Loucy (cell line): ENCODE measurements at regions not wholly inside any gene's neighbourhood (a gene's known extent, or its start where the extent isn't known, plus 50 kb on each side); places are given as distances from the start of the nearest gene placed in this dataset.

Source experiments
- H2AFZ ChIP-seq: fragments of 200-600 bp; sonication (generic); 2 replicates; pipeline ENCODE4 v1.6.0; 2016; ENCODE audit warnings: antibody characterized with exemption, mild to moderate bottlenecking, low read length, moderate library complexity
- H3F3A ChIP-seq: fragments of 200-600 bp; 2 replicates; pipeline ENCODE4 v1.6.0; 2016; ENCODE audit warnings: antibody characterized with exemption, low read depth, mild to moderate bottlenecking
- H3K27me3 ChIP-seq: fragments of 200-600 bp; sonication (generic); 2 replicates; pipeline ENCODE4 v1.6.1; 2014; ENCODE audit warnings: low read length, mild to moderate bottlenecking; ENCODE audit not compliant: insufficient read depth, poor library complexity, severe bottlenecking
- H3K36me3 ChIP-seq: fragments of 200-600 bp; sonication (generic); 2 replicates; pipeline ENCODE4 v1.6.1; 2016; ENCODE audit warnings: low read length; ENCODE audit not compliant: insufficient read depth
- H3K4me1 ChIP-seq: fragments of 200-600 bp; sonication (generic); 2 replicates; pipeline ENCODE4 v1.5.1; 2014; ENCODE audit warnings: low read length, mild to moderate bottlenecking; ENCODE audit not compliant: insufficient read depth, poor library complexity, severe bottlenecking
- H3K4me2 ChIP-seq: fragments of 200-600 bp; sonication (generic); 2 replicates; pipeline ENCODE4 v1.6.0; 2014; ENCODE audit warnings: antibody characterized with exemption, low read length, low read depth, mild to moderate bottlenecking; ENCODE audit not compliant: poor library complexity, severe bottlenecking
- H3K4me3 ChIP-seq: fragments of 200-600 bp; sonication (generic); 2 replicates; pipeline ENCODE4 v1.5.1; 2014; ENCODE audit warnings: low read length, mild to moderate bottlenecking, mixed read lengths; ENCODE audit not compliant: poor library complexity, severe bottlenecking
- H3K79me2 ChIP-seq: fragments of 200-600 bp; sonication (generic); 2 replicates; pipeline ENCODE4 v1.6.1; 2014; ENCODE audit warnings: low read length; ENCODE audit not compliant: insufficient read depth
- H3K9ac ChIP-seq: fragments of 200-600 bp; sonication (generic); 2 replicates; pipeline ENCODE4 v1.6.0; 2014; ENCODE audit warnings: mild to moderate bottlenecking, low read depth, low read length, moderate library complexity; ENCODE audit not compliant: poor library complexity, severe bottlenecking
- H3K9me2 ChIP-seq: fragments of 200-600 bp; sonication (generic); replicated peaks from 2 replicates; pipeline ENCODE4 v1.6.1; 2016; ENCODE audit warnings: low read depth, low read length, mixed read lengths
- H3K9me3 ChIP-seq: fragments of 200-600 bp; sonication (generic); 2 replicates; pipeline ENCODE4 v1.6.1; 2014; ENCODE audit warnings: mild to moderate bottlenecking, antibody characterized with exemption, low read length, low read depth; ENCODE audit not compliant: insufficient read depth
- H4K20me1 ChIP-seq: fragments of 200-600 bp; sonication (generic); 2 replicates; pipeline ENCODE4 v1.6.0; 2014; ENCODE audit warnings: antibody characterized with exemption, low read length, mild to moderate bottlenecking; ENCODE audit not compliant: insufficient read depth, poor library complexity, severe bottlenecking
- CTCF ChIP-seq: fragments of 200-600 bp; sonication (generic); conservative IDR thresholded peaks from 2 replicates; pipeline ENCODE4 v1.5.1; 2014; ENCODE audit warnings: mild to moderate bottlenecking, antibody characterized with exemption, low read length
- EZH2phosphoT487 ChIP-seq: fragments of 200-600 bp; IDR thresholded peaks from 2 replicates; pipeline ENCODE4 v1.6.1; 2018; ENCODE audit warnings: antibody characterized with exemption, mild to moderate bottlenecking, moderate library complexity, borderline replicate concordance

GRCh38 chr4:58543465-58543864, 1433.3 kb upstream of the IGFBP7 start:
- H3K4me1 ChIP-seq, result no peaks in the 10 kb centered on the region
- TF ChIP-seq EZH2phosphoT487 (no peak), CTCF (no peak)
- no peaks in the 10 kb centered on the region for H3F3A ChIP-seq
- H3K9me2 ChIP-seq, result no peaks in the 10 kb centered on the region
- H3K4me2 ChIP-seq, result no peak overlapping the region
- H3K9ac ChIP-seq, result no peak overlapping the region
- H3K79me2 ChIP-seq, result no peaks in the 10 kb centered on the region
- H3K36me3 ChIP-seq, result no peaks in the 10 kb centered on the region
- H4K20me1 ChIP-seq, result no peaks in the 10 kb centered on the region
- H2AFZ ChIP-seq, result no peak overlapping the region
- no peaks in the 10 kb centered on the region for H3K9me3 ChIP-seq
- H3K4me3 ChIP-seq, result no peak overlapping the region
- no peaks in the 10 kb centered on the region for H3K27me3 ChIP-seq

GRCh38 chr4:58541926-58542325, 1431.7 kb upstream of the IGFBP7 start:
- no peak overlapping the region for H2AFZ ChIP-seq
- no peaks in the 10 kb centered on the region for H3K79me2 ChIP-seq
- TF ChIP-seq CTCF (no peak), EZH2phosphoT487 (no peak)
- H3K9me2 ChIP-seq, result no peaks in the 10 kb centered on the region
- H3F3A ChIP-seq, result no peaks in the 10 kb centered on the region
- no peaks in the 10 kb centered on the region for H4K20me1 ChIP-seq
- no peaks in the 10 kb centered on the region for H3K4me1 ChIP-seq
- no peak overlapping the region for H3K4me2 ChIP-seq
- no peaks in the 10 kb centered on the region for H3K36me3 ChIP-seq
- H3K4me3 ChIP-seq, result no peak overlapping the region
- no peaks in the 10 kb centered on the region for H3K27me3 ChIP-seq
- no peaks in the 10 kb centered on the region for H3K9me3 ChIP-seq
- H3K9ac ChIP-seq, result no peak overlapping the region

- Histone ChIP-seq H3K9me3 (no peaks in the 10 kb centered on the region), H3K9ac (no peak overlapping the region), H3K9me2 (no peaks in the 10 kb centered on the region), H4K20me1 (no peaks in the 10 kb centered on the region), H3K4me2 (no peak overlapping the region), H3K79me2 (no peaks in the 10 kb centered on the region), H3K36me3 (no peaks in the 10 kb centered on the region), H3K27me3 (no peaks in the 10 kb centered on the region), H3K4me1 (no peaks in the 10 kb centered on the region), H2AFZ (no peak overlapping the region), H3K4me3 (no peak overlapping the region), H3F3A (no peaks in the 10 kb centered on the region)
- TF ChIP-seq CTCF, result no peak
- TF ChIP-seq EZH2phosphoT487, result no peak
Observed at GRCh38 chr4:58522765-58523382, 1412.7 kb upstream of the IGFBP7 start.
